Hepatic stellate cell (primary cell): ENCODE measurements at regions not wholly inside any gene's neighbourhood (a gene's known extent, or its start where the extent isn't known, plus 50 kb on each side); places are given as distances from the start of the nearest gene placed in this dataset.

Source experiments
- DNase-seq: peaks from one replicate; pipeline ENCODE4 v3.0.0; 2011; ENCODE audit warnings: low spot score

- no peak for DNase-seq
Measured at GRCh38 chr1:37242501-37242900, 208.2 kb upstream of the GRIK3 start.

GRCh38 chr1:37243368-37244082 is 209.2 kb upstream of the GRIK3 start:
- DNase-seq: no peak

GRCh38 chr1:37244083-37244480 is 209.8 kb upstream of the GRIK3 start:
- DNase-seq: no peak

GRCh38 chr1:37244815-37245214 is 210.5 kb upstream of the GRIK3 start:
- DNase-seq: no peak

GRCh38 chr1:37246631-37247030 is 212.3 kb upstream of the GRIK3 start:
- no peak for DNase-seq

- no peak for DNase-seq
Measured at GRCh38 chr1:37250371-37250770, 216.1 kb upstream of the GRIK3 start.

DNA sequence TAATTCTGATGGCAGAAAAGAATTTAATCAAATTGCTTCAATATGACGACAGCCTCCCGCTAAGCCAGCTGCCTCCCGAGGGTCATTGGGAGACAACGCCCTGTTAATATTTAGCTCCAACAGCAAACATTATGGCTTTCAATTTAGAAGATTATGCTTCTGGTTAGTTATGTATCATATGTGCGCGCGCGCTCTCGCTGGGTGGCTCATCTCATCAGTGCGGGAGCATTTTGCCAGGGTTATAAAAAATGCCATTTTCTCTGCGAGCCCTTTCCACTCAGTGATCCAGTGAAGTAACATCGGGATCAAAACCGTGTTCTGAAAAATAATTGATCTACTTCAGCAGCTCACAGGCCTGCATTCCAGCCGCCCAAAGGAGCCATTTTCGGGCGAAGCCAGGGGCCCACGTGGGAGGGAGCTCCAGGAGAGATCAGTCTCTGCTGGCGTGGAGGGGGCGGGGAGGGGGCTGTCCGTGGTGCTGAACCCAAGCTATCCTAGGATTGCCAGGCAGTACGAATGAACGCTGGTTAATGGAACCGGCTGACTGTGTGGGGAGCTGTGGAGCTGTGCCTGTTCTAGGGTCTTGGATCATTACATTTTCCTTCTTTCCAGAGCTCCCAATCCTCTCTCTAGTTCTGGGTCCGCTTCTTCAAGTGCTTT is 219.1 kb upstream of the ZC3H12A start:
- DNase-seq: no peak

DNA sequence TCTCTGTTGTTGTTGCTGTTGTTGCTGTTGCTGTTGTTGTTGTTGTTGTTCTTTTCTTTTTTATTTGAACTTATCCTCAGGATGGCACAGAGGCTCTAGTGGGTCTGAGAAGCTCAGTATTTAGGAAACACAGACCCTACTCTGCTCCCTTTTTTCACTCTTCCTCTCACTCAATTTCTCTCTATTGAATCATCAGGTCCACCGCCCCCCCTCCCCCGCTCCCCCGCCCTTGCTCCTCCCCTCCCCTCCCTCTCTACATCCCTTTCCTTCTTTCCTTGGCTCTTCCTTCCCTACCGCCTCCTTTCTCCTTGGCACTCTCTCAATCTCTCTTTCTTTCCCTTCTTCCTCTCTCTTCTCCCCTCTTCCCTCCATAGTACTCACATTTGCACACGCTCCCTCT is 218.5 kb upstream of the ZC3H12A start:
- DNase-seq: no peak

DNA sequence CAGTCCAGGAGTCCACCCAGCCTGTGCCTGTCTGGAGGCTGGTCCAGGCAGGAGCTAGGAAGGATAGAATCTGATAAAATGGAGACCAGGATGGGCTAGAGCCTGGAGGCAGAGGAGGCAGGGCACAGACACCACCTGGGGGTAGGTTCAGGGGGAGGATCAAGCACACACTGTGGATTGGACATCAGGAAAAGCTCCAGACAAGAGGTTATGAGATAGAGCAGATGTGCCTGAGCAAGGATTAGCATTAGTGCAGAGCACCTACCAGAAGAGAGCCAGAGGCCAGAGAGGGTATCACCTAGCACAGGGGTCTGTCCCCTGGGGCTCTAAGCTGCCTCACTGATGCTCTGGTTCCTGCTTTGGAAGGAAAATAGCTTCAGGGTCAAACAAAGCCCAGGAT is 216.7 kb upstream of the ZC3H12A start:
- DNase-seq: no peak

DNA sequence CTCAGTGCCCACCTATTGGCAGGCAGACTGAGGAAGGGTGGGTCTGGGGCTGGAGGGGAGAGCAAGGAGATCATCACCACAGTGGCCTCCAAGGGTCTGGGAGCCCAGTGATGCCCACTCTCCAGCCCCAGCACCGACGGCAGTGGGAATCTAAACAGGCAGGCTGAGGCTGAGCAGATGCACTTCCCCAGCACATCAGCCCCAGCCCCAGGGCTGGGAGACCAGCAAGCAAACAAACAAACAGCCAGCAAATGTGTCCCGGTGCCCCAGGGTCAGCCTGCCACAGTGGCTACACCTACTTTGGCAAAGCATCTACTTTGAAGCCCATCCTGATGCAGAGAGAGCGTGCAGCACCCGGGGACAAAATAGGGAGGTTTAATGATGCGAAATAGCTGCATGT is 216.3 kb upstream of the ZC3H12A start:
- DNase-seq: no peak

DNA sequence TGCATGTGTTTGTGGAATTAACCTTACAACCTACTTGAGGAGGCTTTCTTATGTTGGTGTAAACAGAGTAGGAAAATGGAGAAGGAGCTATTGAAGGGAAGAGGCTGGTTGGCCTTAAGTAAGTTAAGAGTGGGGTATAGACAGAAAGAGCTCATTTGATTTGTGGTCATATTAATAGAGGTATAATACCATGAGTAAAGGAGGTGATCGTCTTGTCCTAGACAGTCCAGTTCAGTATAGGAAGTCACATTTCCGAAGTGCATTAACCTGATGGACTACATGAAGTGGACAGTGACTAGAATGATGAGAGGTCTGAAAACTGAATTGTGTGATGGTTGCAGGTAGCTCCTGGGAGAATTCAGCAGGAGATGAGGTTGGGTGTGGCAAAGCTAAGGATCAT is 215.4 kb upstream of the ZC3H12A start:
- DNase-seq: no peak

DNA sequence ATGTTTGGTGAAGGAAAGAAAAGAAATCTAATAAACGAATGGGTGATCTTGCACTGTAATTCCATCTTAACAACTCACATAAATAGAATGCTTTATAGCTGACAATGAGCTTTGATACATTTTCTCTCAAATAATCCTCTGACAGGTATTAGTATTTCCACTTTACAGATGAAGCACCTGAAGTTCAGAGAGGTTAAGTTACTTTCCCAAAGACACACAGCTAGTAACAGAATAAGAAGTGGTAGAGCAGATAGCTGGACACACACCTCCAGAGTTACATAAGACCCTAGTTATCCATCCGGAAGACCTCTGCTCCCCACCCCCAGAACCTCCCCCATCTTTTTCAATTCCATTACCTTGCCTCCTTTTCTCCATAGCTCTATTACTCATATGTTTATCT is 213.3 kb upstream of the ZC3H12A start:
- DNase-seq: no peak

- no peak for DNase-seq
Measured at GRCh38 chr1:37262439-37263170, 211.8 kb upstream of the ZC3H12A start.

GRCh38 chr1:37265156-37265555 is 209.2 kb upstream of the ZC3H12A start:
- DNase-seq: no peak

DNA sequence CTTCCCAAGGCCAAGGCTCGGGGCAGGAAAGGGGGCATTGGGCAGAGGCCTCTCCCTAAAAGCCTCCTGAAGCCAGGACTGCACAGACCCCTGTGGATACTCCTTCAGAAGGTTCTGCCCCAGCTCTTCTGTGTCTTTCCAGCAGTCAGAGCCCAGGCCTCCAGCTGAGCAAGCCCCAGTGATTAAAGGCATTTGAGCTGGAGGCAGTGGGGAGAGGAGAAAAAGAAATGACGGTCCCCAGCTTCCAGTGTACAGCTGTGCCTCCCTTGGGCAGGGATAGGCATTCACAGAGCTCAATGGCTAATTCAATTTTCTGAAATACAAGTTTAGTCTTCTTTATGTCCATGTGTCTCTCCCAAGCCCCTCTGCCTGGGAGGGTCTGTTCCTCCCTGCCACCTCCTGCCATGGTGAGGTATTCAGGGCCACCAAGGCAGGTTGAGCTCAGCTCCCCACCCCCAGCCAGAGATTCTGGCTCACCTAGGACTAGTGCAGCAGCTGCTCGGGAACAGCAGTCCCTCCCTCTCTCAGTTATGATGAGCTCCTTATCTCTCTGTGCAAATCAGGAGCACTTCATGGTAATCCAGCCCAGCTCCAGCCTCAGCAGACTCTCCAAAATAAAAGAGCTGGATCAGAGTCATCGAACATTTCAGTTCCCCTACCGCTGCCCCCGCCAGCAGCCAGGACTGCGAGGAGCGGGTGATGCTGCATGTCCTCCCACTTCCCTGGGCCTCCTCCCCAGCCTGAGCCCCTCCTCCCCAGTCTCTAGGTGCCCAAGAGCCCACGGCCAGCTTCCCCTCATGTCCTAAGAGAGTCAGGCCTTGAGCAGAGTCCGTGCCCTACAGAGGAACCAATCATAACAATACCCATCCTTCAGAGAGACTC is 208.4 kb upstream of the ZC3H12A start:
- no peak for DNase-seq

DNA sequence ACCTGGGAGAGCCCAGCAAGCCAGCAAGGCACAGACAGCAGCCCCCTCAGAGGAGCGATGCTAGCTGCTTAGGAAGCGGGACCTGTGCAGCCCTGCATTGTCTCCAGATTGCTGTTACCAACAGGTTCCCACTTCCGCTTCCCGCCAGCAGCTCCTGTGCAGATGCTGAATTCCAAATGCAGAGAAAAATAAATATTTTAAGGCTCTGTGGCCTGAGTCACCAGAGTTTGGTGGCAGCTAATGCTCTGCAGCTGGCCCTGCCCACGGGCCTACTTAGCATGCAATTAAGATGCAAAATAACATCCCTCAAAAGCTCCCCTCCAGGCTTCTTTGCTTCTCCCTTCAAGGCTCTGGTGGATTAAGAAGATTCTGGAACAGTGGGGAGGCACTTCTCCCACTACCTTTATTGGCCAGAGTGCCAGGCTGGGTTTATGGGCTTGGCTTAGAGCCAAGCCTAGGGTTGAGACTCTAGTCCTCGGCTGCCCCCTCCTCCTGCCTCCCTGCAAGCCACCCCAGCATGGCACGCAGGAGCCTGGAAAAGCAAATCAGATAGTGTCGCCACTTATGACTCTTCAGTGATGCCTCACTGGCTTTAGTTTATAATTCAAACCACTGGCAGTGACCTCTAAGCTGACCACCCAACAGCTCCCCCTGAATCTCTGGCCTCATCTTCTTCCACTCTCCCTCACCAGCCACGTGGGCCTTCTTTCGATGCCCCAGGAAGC is 207.1 kb upstream of the ZC3H12A start:
- DNase-seq: peak; percentile 28

- no peak for DNase-seq
Measured at GRCh38 chr1:37270639-37271038, 203.7 kb upstream of the ZC3H12A start.

DNA sequence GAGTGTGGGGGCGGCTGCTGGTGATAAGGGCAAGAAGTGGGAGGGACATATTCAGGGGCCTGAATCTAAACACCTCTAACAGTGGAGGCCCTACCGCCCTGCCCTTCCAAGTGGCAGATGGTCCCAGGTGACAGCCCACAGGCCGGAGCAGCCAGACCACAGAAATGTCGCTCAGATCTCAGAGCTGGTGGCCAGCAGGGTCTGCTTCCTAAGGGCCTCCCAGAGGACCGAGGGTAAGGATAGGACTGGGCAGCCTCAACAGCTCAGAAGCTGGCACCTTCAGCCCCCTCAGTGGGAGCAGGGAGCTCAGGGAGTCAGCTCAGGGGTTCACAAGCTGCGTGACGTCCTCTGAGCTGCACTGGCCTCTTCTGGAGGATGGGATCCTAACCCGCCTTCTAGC is 201.8 kb upstream of the ZC3H12A start:
- DNase-seq: no peak

- DNase-seq: no peak
Measured at GRCh38 chr1:37274486-37274885, 199.9 kb upstream of the ZC3H12A start.

DNA sequence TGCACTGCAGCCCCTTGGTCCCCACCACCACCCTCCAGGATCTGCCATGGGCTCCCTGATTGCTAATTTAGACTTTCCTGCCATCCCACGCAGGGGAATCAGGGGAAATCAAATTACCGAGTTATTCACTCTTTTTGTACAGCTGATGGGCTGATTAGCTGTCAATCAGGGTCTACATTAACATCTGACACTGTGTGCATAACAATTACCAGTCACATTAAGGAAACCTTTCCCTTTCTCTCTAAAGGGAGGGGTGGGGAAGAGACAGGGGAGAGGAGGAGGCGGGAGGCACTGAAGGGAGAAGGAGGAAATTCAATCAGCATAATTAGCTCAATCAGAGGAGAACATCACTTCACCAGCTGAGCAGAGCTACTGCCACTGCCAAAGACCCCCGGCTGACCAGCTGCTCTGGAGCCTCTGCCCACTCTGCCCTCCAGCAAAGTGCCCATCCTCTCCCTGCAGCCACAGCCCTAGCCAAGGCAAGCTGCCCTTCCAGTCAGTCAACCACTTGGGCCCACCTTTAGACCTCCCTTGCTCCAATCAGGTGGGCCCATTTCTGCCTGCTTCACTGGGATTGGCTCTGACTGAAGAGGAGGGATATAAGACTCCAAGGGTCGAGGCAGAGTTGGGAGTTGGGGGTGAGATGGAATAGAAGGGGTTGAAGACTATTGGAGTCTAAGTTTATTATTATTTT is 199.3 kb upstream of the ZC3H12A start:
- no peak for DNase-seq

- no peak for DNase-seq
Measured at GRCh38 chr1:37277366-37277765, 197.0 kb upstream of the ZC3H12A start.
